ENCODE measurements at regions not wholly inside any gene's neighbourhood (a gene's known extent, or its start where the extent isn't known, plus 50 kb on each side); places are given as distances from the start of the nearest gene placed in this dataset. TPM values are rescaled to one million over a fixed set of nuclear protein-coding genes. Genes with fewer than 3 reads are reported as not detected.

DNA sequence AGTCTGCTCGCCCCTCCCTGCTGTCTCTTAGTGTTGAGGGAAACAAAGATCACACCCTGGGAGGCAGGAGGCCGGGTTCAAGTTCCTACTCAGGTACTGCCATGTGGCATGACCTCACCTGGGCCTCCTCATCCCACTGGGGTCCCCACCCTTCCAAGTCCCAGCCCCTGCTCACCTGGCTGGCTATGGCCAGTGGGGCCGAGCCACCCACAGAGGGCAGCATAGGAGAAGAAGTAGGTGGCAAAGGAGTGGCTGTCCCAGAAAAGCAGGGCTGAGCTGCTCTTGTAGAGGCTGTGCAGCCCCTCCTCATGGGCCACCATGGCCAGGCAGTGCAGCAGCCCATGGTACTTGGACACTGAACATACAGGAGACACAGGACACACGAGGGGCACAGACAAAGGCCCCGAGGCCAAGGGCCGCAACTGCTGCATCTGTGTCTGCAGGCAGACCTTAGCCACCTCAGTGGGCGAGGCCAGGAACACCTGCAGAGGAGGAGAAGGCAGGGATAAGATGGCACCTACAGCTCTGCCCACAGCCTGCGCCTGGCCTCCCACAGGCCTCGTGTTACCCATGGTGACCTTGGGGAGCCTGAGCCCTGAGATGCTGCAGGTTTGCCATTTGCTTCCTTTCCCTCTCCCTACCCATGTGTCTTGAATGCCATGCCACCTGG is 50.6 kb upstream of the MPEG1 start:
- Histone ChIP-seq H2BK120ac (ENCODE audit: low read depth, low read length) (peak overlapping the region; percentile 42), H3K9ac (ENCODE audit: low read depth, low read length, poor library complexity) (no peak overlapping the region), H2BK12ac (ENCODE audit: low read length) (peak overlapping the region; percentile 8), H3K4ac (ENCODE audit: low read length) (peak overlapping the region; percentile 30), H3K79me1 (ENCODE audit: low read depth, low read length) (no peaks in the 10 kb centered on the region), H3K4me2 (ENCODE audit: insufficient read depth, low read length, poor library complexity, severe bottlenecking) (no peak overlapping the region), H3K23ac (ENCODE audit: low read depth, low read length, poor library complexity) (no peak overlapping the region), H2BK15ac (ENCODE audit: low read length) (peak overlapping the region; percentile 93), H3K36me3 (replicated peaks in 1 of 2; ENCODE audit: control insufficient read depth in 2 of 2, insufficient read depth in 2 of 2, low read length in 2 of 2) (no peaks in the 10 kb centered on the region), H4K91ac (ENCODE audit: low read depth, low read length, poor library complexity) (no peak overlapping the region), H3K4me1 (ENCODE audit: control insufficient read depth in 2 of 2, insufficient read depth in 1 of 2, low read depth in 1 of 2, low read length in 2 of 2) (peaks cover 0 to 8% of the 10 kb centered on the region in 2 donors), H2AK5ac (ENCODE audit: low read depth, low read length) (peak overlapping the region; percentile 88), H2AFZ (ENCODE audit: low read length) (no peak overlapping the region), H3K4me3 (ENCODE audit: low read length in 2 of 2) (no peak overlapping the region), H3K18ac (ENCODE audit: low read length) (peak overlapping the region; percentile 90), H3K27me3 (ENCODE audit: control insufficient read depth in 3 of 3, insufficient read depth in 3 of 3, low read depth in 1 of 3, low read length in 3 of 3) (no peaks in the 10 kb centered on the region), H3K9me3 (replicated peaks in 1 of 2; ENCODE audit: control insufficient read depth in 2 of 2, insufficient read depth in 1 of 2, low read depth in 1 of 2, low read length in 2 of 2) (no peaks in the 10 kb centered on the region), H2BK5ac (ENCODE audit: low read length) (peak overlapping the region; percentile 58), H4K8ac (ENCODE audit: low read depth, low read length) (peak overlapping the region; percentile 92), H3K27ac (replicated peaks; ENCODE audit: low read length) (no peak overlapping the region), H3K14ac (ENCODE audit: low read length) (no peak overlapping the region)
- DNase-seq (ENCODE audit: low spot score) = peak; percentile 26
- WGBS, 2 donors (ENCODE audit: extremely low coverage in 2 of 2, insufficient read length in 2 of 2, insufficient replicate concordance in 1 of 2) = no CpG with 5 or more reads among the region's 9 CpGs

Small RNA genes in the stretch of these regions (small RNA-seq; reads per million reads assigned to genes)
- not detected for gene RN7SL435P (ENCODE audit: insufficient read depth)

All from neuronal stem cell (in vitro differentiated cells).